ENCODE measurements at regions not wholly inside any gene's neighbourhood (a gene's known extent, or its start where the extent isn't known, plus 50 kb on each side); places are given as distances from the start of the nearest gene placed in this dataset.

DNA sequence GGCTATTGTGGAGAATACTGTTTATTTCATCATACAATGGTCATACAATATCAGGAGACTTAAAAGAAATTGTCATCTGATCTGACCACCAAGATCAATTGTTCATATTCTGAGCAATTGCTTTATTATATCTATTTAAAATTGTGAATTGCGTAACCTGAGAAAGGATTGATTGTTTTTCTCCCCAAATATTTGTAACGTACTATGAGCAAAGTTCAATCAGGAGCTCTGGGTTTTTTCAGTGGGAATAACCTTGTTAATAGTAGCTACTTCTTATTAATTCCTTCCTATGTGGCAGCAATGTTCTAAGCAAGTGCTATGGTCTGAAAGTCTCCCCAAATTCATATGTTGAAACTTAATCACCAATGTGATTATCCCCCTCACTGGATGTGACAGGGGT is 323.1 kb downstream of the ZPLD1 start:
- DNase-seq, result no peak

DNA sequence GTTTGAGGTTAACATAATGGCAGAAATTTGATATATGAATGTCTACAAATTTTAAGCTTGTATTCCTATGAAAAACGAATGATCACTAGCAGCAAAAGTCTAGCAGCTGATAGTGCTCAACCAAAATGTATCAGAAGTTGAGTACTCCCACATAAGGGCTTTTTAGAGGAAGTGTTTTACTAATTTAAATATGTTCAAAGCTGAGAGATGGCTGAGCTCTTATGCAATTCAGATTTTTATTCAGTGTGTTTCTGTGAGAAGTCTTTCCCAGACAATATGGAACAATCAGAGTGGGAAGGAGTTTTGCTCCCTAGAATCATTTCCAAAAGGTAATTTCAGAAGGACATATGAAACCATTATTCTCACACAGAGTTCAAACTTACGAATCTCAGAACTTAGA is 327.0 kb downstream of the ZPLD1 start:
- DNase-seq, result no peak

DNA sequence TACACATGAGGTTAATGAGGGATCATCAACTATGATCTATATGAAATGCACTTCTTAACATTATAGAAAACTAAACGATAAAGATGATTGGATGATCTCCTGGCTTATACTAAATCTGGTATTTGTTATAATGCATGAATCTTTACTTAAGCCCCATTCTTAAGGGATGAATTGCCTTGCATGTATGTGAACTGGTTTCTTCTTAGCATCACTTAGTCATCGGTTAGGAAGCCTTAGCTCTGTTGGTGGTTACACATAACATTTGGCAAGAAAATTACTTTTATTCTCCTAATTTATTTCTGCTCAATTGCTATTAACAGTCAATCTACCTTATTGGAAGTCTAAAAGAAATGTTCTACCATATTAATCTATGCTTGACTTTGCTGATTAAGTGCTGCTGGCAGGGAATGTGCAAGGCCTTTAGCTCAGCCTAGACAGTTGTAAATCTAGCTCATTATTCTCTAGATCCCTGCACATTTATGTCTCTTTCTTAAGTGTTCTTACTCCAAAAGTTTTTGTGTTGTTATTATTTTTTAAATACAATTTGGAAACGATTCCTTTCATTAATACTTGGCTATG is 356.0 kb downstream of the ZPLD1 start:
- DNase-seq, result no peak

DNA sequence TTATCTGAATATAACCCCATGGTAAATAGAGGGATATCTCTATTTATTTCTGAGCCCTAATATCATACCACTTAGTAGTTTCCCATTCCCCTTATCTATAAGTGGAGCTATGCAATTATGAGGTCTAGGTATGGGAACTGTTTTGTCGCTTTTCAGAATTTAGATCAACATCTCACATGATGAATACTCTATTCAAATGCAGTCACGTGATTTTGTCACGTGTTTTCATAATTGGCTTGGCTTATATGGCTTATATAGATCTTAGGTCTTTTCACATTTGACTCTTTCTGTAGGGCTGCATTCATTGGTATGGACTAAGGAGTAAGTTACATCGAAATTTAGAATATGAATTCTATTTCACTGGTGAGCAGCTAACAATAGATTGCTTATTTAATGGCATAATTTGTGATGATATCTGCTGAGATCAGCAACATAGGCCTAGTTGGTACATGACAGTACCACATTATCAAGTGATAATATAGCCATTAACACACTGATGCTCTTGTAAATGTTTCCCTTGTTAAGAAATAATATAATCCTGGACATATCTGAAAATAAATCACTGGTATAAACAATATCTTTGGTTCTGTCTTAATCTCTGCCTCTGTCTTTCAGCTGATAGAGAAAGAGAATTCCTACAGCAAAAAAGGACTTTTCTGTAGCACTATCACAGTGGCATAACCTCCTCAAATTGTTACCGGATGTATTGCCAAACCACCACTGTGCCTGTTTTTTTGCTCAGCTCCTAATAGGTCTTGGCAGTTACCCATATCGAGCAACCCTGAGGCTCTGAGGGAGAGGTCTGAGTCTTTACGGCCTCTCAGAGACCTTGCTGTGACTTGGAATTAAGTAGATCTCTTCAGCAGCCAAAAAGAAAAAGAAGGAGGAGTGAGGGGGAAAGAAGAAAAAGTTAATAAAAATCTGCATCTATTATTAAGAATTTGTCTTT is 357.1 kb downstream of the ZPLD1 start:
- DNase-seq, result no peak

DNA sequence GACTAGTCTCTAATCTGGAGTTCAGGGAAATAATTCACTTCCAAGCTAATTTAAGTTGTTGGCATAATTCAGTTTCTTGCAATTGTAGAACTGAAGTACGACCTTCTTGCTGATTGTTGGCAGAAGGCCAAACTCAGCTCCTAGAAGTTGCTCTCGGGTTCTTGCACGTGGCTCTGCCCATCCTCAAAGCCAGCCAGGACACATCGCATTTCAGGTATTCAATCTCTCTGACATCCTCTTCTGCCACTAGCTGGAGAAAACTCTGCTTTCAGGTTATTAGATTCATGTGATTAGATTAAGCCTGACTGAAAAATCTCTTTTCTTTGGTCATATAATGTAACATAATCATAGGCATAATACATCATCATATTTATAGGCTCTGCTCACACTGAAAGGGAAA is 362.0 kb downstream of the ZPLD1 start:
- DNase-seq, result no peak

DNA sequence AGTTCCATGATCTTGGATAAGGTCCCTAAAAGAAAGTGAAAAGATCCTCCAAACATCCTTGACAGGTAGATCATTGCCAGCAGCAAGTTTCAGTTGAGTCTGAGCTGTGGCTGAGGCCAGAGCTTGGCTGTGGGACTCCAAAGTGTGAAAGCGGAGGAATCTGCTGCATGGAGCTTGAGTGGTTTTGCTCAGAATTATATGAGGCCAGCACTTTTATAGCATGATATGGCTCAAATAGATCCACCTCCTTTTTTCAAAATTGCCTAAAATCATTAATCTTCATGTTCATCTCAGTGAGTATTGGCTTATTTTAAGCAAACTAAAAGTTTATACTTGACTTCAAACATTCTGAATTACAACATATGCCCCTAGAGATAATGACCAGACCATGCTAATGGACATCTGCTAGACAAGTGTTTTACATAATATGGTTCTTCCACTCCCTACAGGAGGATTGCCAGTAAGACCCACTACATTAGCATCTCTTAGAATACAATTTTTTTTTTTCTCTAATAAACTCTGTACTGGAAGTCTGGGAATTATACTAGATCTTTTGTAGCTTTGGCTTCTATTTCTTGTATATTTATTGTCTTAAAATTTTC is 368.1 kb downstream of the ZPLD1 start:
- no peak for DNase-seq

DNA sequence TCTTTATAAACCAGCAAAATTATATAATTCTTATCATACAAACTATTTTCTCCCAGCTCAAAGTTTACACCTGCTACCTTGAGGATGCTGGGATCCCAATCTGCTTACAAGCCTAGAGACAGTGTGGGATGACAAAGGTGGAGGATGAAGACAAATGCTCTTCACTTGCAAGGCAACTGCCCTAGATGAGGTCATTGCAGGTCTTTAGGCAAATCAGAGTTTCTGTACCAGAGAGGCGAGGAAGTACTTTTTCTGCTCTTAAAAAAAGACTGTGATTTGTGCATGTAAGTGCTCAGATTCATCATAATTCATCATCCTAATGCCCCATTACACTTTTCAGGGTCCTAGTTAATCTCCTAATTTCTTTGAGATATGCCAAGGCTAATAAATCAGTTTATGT is 376.1 kb downstream of the ZPLD1 start:
- no peak for DNase-seq

DNA sequence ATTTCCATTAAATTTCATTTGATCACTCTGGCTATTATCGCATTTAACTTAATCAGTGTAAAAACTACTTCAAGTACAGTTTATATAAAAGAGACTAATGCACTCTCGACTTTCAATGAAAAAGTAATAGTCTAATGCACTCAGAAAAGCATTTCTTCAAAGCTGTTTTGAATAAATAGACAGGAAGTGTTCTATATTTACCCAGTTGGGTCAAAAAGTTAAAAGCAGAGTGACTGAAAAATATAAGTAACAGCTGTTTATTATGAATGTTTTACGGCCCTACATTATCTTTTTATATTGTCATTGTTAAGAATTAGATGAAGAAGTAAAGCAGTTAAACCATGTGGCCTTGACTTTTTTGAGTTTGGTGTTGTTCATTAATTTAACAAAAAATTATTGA is 391.8 kb downstream of the ZPLD1 start:
- no peak for DNase-seq

DNA sequence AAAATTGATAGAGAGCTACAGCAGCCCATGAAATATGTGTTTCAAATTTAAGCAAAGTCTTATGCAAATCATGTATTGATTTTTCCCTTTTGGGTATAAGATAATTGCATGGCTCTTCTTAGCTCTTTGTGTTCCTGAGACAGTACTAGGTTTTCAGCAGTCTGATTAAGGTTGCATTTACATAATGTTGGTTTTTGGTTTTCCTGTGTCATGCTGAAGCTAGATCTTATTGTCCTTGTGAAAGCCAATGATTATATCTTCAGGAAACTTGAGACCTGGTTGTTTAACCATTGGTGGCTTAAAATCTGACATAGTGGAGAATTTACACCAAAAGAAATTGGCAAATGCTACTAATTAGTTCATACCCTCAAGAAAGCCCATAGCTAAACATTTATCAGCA is 392.6 kb downstream of the ZPLD1 start:
- no peak for DNase-seq

DNA sequence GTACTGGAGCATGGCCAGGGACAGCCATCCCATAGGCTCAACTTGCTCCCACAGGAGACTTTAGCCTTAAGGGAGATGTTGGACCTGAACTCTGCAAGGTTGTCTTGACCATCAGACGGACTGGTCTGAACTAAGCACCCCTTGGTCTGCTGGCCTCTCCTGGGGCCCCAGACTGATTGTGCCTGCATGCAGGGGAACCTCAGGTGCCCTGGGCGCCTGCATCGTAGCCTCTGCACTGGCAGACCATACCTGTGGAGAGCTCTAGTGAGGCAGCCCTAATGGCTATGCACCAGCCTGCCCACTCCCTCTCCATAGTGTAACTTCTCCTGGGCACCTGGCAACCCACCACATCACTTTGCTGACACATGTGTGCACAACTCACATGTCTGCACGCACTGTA is 395.6 kb downstream of the ZPLD1 start:
- DNase-seq, result no peak

DNA sequence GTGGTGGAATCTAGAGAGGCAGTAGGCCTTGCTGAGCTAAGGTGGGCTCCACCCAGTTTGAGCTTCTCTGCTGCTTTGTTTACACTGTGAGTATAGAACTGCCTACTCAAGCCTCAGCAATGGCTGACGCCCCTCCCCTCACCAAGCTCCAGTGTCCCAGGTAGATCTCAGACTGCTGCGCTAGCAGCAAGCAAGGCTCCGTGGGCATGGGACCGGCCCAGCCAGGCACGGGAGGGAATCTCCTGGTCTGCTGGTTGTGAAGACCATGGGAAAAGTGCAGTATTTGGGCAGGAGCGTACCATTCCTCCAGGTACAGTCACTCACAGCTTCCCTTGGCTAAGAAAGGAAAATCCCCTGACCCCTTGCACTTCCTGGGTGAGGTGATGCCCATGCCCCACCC is 407.1 kb downstream of the ZPLD1 start:
- DNase-seq, result no peak

DNA sequence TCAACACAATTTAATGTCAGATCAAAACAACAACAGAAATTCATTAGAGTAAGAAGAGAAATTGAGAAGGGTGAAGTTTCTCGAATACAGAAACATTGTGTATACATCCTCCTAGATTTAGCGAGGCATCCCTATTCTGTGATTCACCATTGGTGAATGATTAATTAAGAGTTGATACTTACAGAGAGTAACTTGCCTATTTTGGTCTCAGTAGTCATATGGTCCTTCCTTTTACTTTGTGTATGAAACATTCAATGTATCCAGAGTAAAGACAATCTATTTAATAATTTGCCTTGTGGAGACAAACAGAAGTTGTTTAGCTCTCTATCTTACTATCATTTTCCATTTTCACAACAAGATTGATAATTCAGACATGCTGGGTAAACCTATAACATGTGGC is 432.0 kb downstream of the ZPLD1 start:
- DNase-seq, result no peak

DNA sequence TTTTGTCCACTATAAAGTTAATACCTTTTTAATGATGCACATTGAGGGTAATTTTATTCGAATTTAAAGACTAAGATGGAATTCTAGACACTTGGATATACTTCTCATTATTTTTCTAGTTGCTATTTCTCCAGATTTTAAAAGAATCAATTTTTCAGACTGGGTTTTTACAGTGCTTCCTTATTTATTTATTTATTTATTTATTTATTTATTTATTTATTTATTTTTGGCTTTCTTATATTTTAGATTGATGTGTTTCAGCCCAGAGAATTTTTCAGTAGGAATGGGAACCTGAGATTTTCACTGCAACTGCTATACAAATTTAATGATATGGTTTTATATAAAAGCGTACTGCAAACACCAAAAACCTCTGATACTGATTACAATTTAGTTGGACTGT is 448.7 kb downstream of the ZPLD1 start:
- DNase-seq, result no peak

DNA sequence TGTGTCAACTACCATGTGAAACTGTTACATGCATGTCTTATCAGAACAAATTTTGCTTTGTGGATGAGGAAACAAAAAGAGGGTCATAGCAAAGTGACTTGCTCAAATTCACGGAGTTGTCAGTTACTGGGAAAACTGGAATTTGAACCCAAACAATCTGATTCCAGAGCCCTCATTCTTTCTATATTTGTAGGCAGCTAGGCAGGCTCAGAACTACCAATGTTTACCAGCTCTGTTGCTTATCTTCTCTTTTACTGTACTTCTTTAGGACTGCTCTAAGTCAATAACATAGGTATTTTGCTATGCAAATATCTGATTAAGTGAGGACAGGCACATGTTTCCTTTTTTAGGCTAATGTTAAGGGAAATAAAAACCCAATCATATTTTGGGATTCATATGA is 450.5 kb downstream of the ZPLD1 start:
- no peak for DNase-seq

DNA sequence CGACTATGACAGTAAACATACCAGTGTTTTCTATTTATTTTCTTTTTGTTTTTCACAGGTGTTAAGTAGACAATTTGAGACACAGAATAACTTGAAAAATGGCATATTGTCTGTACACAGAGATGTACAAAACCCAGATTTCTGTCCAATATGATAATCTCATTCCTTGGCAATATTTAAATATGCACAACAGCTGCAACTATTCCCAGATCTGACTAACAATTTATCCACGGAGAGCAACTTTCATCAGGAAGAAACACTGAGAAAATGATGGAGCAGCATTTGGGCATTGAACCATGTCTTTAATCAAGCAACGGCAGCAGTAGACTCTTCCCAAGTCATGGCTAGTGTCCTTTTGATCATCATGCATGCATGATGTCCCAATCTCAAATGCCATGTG is 452.6 kb downstream of the ZPLD1 start:
- DNase-seq, result no peak

DNA sequence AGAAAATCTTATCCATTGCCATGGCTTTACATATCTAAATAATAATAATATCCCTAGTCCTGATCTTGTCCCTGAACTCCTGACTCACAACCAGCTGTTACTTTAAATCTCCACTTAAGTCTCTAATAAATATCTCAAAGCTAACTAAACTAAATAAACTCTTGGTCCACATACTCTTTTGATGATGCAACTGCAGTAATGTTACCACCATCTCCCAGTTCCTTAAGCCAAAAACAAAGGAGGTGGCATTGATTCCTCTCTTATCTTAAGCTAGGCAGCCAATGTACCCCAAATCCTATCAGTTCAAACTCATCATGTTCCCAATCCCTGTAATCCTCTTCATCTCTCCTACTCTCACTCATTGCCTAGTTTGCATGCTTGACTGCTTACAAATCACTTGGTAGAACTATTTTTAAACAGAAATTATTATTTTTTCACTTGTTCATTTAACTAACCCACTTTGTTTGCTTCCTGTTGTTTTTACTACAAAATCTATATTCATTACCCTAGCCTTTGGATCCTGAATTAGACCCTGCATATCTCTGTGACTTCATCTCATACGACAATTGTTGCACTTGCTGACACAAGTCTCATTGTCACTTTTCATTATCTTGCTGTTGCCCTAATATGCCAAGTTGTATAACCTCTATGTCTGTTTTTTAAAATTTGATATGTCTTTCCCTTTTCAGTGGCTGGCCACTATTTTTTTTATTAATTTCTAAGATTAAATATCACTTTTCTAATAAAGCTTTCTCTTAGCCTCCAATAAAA is 462.2 kb downstream of the ZPLD1 start:
- no peak for DNase-seq

DNA sequence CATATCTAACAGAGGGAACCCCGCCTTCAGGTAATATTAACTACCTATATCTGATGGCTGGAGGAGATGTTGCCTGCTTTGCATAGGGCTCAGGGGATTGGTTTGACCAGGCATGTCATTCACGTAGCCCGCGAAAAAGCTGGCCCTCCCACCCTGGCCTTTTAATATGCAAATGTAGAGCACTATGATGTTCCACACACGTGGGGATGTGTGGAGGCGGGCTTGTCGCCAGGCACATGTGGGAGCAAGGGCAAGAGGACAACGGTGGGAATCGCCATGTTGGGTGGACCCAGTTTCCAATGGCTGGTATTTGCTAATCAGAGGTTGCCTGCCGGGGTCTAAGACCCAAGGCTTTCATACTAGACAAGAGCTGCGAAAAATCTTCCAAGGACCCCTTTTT is 469.8 kb downstream of the ZPLD1 start:
- no peak for DNase-seq

DNA sequence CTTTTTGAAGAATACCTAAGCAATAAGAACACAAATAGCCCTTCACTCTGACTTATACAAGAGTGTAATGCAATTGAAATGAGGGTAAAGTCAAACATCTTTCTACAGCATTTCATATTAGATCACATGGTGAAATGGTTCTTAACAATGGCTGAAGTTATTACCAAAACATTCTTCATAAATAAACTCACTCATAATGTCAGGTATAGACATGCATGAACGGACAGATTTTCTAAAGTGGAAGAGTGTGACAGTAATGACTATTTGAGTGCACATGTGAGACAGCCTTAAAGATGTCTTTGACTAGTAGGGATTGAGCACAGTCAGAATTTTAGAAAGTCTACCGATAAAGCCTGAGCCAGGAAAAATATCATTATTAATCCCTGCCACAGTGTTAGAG is 471.0 kb downstream of the ZPLD1 start:
- no peak for DNase-seq

DNA sequence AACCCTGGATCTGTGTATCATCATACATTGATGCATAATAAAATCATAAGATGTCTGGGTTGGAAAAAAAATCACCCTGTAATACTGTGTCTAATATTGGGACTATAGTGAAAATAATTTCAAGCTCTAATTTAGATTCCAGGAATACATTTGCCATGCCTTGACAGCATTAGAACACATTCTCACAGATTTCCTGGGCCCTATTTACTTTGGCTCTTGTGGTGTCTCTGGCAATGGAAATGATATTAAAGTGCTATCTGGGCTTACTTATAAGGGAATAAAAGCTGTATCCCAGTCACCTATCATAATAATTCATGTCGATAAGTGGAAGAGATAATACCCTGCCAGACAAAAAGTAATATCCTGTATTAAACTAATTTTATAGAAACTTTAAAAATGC is 472.0 kb downstream of the ZPLD1 start:
- no peak for DNase-seq

DNA sequence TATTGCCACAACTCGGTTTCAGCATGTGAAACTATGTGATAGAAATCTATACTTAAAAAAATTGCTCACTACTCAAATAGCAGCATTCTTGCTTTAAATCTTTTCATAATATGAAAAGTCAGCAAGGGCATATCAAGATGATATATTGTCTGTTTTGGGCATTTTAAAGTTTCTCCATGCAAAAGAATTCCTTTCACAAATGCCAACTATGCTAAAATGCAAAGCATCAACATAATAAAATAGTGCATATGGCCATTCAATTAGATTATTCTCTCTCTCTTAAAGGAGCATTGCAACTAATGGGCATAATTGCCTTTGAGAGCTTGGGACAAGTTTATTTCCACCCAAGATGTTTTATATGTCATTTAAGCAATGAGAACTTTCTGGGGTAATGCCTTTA is 475.1 kb downstream of the ZPLD1 start:
- no peak for DNase-seq

DNA sequence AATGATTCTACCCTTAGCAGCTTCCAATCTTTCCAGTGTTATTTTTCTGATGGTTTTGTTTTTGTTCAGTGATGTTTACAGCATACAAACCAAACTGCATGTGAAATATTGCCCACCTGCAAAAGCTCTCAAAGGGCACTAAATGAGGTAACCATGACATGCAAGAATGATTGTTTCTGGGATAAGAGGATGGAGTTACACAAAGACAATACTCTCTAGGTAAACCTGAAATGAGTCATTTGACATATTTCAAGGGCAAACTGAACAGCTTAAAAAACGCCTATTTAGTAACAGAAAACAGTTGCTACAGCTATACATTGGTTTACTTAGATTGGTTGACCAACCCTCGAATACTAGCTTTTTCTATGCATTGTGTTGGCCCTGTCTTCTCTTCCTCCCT is 481.7 kb downstream of the ZPLD1 start:
- DNase-seq, result no peak

DNA sequence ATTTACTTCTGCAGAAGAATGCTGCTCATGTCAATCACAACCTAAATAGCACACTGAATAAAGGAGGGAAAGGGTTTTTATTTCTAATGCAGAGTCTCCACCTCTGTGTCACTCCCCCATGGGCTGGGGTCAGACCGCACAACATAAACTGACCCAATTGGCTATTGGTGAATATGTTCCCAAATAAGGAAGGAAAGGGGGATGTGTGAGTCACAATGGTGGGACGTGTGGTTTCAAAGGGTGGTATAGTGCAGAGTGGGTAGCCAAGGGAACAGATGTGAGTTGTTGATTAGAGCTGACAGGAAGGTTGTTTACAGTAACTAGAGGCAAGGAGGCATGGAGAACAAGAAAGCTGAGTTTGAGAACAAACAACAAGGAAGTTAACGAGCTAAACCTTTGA is 491.8 kb downstream of the ZPLD1 start:
- DNase-seq, result no peak

DNA sequence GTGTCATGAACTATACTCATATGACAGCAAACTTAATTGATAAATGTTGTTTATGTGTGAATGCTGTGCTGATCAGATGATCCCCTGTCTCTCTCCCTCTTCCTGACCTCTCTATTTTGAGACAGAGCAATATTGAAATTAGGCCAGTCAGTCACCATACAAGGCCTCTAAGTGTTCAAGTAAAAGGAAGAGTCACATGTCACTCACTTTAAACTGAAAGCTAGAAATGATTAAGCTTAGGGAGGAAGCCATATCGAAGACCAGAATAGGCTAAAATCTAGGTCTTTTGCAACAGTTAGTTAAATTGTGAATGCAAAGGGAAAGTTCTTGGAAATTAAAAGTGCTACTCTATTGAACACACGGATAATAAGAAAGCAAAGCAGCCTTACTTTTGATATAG is 498.6 kb downstream of the ZPLD1 start:
- DNase-seq, result no peak
